Right lung (tissue), 2 donors: ENCODE measurements at regions not wholly inside any gene's neighbourhood (a gene's known extent, or its start where the extent isn't known, plus 50 kb on each side); places are given as distances from the start of the nearest gene placed in this dataset.
A peak's percentile ranks its signal among the peaks of the same experiment; 100 is the strongest.
"Not testable (repeated sequence)": the region's sequence is repeated elsewhere in the genome, so short reads cannot be mapped to it uniquely, and the experiment has no call there.

Experiments used
- DNase-seq, 2 donors: peaks; one replicate each; pipeline ENCODE4 v3.0.0-alpha.2; 2013

DNA sequence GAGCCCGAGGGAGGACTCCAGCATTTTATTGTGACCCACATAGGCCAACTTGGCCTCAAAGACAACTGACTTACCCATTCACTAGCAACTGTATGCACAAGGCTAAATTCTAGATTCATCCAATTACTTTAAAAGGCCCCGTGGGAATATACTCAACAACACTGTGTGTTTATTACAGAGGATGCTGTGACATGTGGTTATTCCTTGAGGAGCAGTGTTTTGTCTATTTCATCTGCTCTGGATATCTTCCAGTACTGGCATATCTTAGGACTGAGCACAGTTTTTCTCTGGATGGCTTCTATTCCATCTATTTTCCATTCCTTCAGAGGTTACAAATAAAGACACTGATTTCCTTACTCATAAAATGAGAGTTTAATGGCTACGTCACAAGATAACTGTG, 87.2 kb upstream of the KRAS start:
- no peak for DNase-seq

DNA sequence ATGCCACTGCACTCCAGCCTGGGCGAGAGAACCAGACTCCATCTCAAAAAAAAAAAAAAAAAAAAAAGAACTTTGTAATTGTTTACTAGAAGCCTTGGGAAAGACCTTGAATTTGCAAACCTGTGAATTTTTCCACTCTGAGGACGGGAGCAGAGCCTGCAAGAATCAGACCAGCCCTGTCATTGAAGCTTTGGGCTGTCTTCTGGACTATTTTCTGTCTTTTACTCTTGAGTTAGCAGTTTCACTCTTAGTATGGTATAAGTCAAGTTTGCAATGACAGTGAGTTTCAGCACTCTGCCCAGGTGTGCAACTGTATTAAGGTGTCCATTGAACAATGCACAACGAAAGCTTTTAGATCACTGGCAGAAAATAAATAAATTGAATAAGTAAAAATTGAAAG, 81.4 kb upstream of the KRAS start:
- DNase-seq, result no peak

DNA sequence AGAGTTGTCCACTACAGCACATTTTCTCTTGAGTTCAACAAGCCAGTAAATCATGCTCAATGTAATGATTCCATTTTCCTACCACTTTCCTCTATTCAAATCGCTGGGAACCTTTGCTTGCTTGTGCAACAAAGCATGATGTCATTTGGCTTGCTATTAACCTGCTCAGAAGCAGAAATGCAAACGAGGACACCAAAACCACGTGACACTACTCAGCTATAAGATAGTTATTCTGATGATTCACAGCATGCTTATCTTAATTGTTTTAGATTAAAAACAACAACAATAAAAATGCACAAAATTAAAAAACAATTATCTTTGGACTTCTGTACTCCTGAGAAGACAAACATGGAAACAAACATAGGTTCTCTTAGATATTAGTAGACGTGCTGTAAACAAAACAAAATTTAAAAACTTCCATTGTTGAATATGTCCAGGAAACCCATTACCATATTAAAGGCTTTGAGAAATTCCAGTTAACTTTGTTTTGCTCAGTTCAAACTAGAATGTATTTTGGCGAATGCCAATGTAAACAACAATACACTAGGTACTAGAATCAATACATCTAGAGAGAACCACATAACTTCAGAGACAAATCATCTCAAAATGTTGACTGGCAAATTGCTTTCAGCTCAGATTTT, 77.5 kb upstream of the KRAS start:
- DNase-seq, result no peak

GRCh38 chr12:25327321-25327720, 76.6 kb upstream of the KRAS start:
- DNase-seq, result no peak

DNA sequence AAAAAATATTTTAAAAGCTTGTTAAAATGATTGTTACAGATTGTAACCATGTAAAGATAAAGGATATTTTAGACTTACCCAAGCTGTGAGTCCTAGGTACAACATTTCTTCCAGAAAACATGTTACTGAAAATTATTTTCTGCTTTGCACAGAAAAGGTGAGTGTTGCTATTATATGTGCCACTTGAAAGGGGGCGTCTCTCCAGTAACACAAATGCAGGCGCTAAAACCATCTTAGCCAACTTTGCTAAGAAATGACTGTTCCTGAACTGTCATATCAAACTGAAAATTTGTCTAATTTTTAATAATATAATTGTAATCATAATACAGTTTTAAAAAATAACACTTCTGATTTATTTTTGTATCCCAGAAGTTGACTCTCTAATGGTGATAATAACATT, 75.6 kb upstream of the KRAS start:
- no peak for DNase-seq

DNA sequence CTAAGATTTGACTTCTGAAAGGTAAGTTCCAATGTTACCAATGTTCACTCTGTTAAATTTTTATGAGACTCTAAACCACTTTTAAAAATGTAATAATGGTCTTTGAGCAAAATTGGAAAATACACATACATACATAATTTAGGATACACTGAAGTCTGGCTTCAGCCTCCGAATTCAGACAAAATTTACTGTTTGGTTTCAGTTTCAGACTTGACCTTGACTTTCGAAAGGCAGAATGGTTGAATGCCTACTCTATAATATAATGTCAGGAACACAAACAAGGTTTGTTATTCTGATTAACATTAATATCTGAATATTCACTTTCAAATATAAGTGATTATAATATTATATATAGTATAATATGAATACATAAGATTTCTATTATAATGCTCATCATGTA, 74.1 kb upstream of the KRAS start:
- no peak for DNase-seq

DNA sequence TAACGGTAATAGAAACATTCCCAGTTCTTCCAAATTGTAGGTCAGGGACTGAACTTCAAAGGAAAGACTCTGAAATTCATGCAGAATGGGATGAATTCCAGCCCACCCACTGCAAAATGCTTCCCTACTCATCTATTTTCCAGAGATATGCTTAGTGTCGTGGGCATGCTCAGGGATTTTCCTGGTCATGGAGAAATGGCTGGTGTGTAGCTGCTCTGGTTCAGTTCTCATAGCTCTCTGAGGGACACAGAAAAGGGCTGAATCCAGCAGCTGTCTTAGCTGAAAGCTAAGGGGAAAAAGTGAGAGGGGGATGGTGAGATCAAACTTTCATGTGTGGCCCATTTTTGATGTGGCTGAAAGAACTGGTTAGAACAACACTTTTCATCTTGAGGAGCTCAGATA, 72.9 kb upstream of the KRAS start:
- DNase-seq, result peak in 1 of 2 donors; percentile 10

GRCh38 chr12:25322918-25323531, 72.3 kb upstream of the KRAS start:
- no peak for DNase-seq

DNA sequence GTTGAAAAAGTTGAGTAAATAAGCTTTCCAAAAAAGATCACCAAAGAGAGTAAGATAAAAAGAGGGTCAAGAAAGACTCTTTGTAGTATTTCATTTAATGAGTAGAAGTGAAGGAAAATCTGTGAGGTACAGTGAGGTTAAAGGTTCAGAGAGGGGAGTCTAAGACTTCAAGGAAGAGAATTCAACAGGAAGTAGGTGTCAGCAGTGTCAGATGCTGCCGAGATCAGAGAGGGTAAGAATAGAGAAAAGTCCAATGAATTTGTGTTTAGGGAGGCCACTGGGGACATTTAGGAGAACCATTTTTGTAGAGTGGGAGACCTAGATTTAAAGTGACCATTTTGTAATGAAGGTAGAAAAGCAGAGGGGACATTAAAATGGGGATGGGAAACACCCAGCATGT, 71.6 kb upstream of the KRAS start:
- no peak for DNase-seq

- no peak for DNase-seq
These were observed 71.0 kb upstream of the KRAS start for GRCh38 chr12:25321772-25322171.

GRCh38 chr12:25320123-25321006, 69.6 kb upstream of the KRAS start:
- no peak for DNase-seq

DNA sequence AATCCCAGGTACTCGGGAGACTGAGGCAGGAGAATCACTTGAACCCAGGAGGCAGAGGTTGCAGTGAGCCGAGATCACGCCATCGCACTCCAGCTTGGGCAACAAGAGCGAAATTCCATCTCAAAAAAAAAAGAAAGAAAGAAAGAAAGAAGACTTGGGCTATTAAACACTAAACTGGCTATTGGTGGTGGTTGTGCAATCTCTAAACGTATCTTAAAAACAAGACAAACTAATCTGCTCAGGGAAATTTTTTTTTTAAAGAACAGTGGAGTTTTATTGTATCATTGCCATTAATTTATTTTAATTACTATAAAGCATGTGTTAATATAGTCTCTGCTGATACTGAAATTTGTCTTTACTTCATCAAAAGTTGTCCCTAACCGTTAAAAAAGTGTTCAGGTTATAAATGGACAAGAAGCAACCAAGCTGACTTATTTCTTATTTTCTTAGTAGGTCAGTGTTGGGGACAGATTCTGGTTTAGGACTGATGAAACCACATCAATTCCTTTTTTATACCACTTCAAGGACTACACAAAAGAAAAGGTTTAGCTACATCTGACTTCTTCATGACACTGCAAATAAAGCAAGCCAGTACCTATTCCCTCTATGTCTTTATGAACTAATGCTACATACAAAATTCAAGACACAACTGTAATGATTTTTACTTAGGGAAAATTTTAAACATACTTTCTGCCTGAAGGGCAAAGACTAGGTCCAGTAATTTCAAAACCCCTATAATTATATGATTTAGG, 68.7 kb upstream of the KRAS start:
- no peak for DNase-seq

GRCh38 chr12:25317553-25317952, 66.8 kb upstream of the KRAS start:
- no peak for DNase-seq

GRCh38 chr12:25315388-25315787, 64.7 kb upstream of the KRAS start:
- DNase-seq, result no peak

- not testable (repeated sequence) for DNase-seq
These were observed 62.7 kb upstream of the KRAS start for GRCh38 chr12:25313266-25313990.

- no peak for DNase-seq
These were observed 60.8 kb upstream of the KRAS start for GRCh38 chr12:25311506-25311905.

DNA sequence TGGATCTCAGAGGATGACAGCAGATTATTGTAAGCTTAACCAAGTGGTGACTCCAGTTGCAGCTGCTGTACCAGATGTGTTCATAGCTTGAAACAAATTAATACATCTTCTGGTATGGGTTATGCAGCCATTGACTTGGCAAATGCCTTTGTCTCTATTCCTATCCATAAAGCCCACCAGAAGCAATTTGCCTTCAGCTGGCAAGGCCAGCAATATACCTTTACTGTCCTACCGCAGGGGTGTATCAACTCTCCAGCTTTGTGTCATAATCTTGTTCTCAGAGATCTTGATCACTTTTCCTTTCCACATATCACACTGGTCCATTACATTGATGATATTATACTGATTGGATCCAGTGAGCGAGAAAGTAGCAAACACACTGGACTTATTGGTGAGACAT, 59.3 kb upstream of the KRAS start:
- not testable (repeated sequence) for DNase-seq

- DNase-seq, result no peak
These were observed 58.0 kb upstream of the KRAS start for GRCh38 chr12:25308756-25309155.

DNA sequence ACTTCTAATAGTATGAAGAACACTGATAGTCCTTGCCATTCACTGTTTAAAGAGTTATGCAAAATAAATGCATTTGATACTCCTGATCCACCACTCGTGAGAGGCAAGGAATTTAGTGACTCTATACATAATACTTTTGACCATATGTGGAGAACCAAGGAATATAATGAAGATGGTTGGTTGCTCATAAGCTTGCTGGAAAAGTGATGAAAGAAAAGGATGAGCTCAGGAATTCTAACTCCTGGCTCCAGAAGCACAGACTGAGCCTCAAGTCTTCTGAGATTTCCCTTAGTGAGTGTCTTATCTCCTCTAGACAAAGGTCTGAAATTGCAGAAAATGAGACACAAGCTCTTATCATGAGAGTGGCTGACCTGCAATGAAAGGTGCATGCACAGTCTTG, 57.1 kb upstream of the KRAS start:
- DNase-seq, result no peak

- no peak for DNase-seq
These were observed 51.1 kb upstream of the KRAS start for GRCh38 chr12:25301798-25302197.
